IPS-18a (cell line): ENCODE measurements at regions not wholly inside any gene's neighbourhood (a gene's known extent, or its start where the extent isn't known, plus 50 kb on each side); places are given as distances from the start of the nearest gene placed in this dataset.

Source experiments
- H3K27ac ChIP-seq: one replicate; pipeline ENCODE4 v1.5.1; 2013; ENCODE audit warnings: low read length
- H3K27me3 ChIP-seq: one replicate; pipeline ENCODE4 v1.6.1; 2013; ENCODE audit warnings: mild to moderate bottlenecking, low read length; ENCODE audit not compliant: control insufficient read depth, insufficient read depth
- H3K36me3 ChIP-seq: one replicate; pipeline ENCODE4 v1.6.1; 2013; ENCODE audit warnings: low read depth, low read length; ENCODE audit not compliant: control insufficient read depth
- H3K4me1 ChIP-seq: one replicate; pipeline ENCODE4 v1.6.1; 2013; ENCODE audit warnings: low read depth, low read length; ENCODE audit not compliant: control insufficient read depth
- H3K4me3 ChIP-seq: one replicate; pipeline ENCODE4 v1.5.1; 2013; ENCODE audit warnings: low read length
- H3K9ac ChIP-seq: one replicate; pipeline ENCODE4 v1.6.1; 2013; ENCODE audit warnings: mild to moderate bottlenecking, low read length, moderate library complexity
- H3K9me3 ChIP-seq: one replicate; pipeline ENCODE4 v1.6.1; 2013; ENCODE audit warnings: low read depth, low read length; ENCODE audit not compliant: control insufficient read depth

DNA sequence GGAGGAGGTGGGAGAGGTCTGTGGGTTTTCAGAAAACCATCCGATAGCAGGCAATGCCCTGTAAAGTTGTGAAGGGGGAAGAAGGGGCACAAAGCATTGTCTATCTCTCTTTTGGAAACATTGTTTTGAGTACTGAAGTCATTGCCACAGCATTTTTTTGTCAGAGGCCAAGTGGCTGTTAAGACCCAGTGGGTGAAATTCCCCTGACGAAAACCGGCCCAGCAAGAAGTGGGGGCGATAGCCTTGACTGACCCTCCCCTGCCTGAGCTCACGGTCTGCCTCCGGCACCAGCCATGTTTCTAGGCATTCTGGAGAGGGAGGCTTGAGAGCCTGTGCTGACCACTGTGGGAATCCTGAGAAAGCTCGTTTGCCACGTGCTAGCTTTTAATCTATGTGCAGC is 144.7 kb downstream of the RPS24 start:
- no peak overlapping the region for H3K27ac ChIP-seq
- no peaks in the 10 kb centered on the region for H3K9me3 ChIP-seq
- H3K27me3 ChIP-seq = no peaks in the 10 kb centered on the region

DNA sequence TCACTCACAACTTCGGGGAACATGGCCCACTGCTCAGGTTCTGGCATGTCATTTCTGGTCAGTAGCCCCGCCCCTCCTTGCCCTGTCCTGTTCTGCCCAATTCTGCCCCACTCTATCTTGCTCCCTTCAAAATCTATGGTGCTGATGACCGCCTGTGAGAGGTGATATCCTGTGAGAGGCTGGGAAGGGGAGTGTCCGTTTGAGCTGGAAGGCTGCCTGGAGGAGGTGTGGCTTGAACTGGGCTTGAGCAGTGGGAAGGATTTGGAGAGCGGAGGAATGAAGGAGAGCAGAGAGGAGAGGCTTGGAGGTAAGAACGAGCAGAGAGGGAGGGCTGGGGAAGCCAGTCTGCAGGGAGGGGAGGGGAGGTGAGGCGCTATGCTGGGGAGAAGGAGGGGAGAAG is 145.3 kb downstream of the RPS24 start:
- Histone ChIP-seq H3K4me1 (peaks cover 11% of the 10 kb centered on the region), H3K9me3 (no peaks in the 10 kb centered on the region), H3K9ac (no peak overlapping the region), H3K36me3 (no peaks in the 10 kb centered on the region), H3K4me3 (no peak overlapping the region), H3K27me3 (no peaks in the 10 kb centered on the region), H3K27ac (no peak overlapping the region)

More for the DNA sequence above, 144.7 kb downstream of the RPS24 start:
- H3K36me3 ChIP-seq = no peaks in the 10 kb centered on the region
- no peak overlapping the region for H3K4me3 ChIP-seq
- peaks cover 11% of the 10 kb centered on the region for H3K4me1 ChIP-seq
- H3K9ac ChIP-seq = no peak overlapping the region

DNA sequence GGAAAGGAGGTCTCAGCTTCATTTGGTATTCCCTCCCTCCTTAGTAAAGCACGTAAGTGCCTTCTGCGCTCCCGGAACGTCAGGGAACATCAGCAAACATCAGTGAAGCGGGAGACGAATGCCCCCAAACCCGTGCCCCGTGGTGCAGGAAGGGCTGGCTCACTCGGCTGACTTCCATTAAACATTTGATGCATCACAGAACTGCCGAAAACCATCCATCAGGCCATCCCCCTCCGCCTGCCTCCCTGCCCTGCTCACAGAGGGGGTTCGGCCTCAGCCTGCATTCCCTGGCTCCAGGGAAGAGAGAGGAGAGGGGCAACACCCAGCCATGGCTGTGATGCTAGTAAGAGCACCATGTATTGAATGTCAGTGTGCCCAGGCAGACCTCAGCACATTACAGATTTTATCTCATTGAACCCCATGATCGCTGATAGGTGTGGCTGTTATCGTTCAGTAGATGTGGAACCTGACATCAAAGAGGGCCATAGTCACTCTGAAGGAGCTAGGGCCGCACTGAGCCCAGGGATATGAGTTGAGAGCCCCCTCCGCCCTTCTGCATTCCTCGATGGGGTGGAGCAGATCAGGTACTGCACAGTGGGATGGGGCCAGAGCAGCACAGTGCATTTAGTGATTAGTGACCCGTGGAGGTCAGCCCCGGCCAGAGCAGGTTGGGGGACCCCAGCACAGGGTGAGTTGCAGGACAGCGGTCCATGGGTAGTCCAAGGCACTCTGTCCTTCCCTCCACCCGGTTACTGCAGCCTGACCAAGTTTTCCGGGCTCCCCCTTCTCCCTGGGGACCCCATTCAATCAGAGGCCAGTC is 146.4 kb downstream of the RPS24 start:
- H3K4me3 ChIP-seq = no peak overlapping the region
- no peaks in the 10 kb centered on the region for H3K36me3 ChIP-seq
- H3K9ac ChIP-seq = no peak overlapping the region
- no peaks in the 10 kb centered on the region for H3K27me3 ChIP-seq
- no peak overlapping the region for H3K27ac ChIP-seq
- no peaks in the 10 kb centered on the region for H3K9me3 ChIP-seq
- H3K4me1 ChIP-seq = peaks cover 11% of the 10 kb centered on the region

DNA sequence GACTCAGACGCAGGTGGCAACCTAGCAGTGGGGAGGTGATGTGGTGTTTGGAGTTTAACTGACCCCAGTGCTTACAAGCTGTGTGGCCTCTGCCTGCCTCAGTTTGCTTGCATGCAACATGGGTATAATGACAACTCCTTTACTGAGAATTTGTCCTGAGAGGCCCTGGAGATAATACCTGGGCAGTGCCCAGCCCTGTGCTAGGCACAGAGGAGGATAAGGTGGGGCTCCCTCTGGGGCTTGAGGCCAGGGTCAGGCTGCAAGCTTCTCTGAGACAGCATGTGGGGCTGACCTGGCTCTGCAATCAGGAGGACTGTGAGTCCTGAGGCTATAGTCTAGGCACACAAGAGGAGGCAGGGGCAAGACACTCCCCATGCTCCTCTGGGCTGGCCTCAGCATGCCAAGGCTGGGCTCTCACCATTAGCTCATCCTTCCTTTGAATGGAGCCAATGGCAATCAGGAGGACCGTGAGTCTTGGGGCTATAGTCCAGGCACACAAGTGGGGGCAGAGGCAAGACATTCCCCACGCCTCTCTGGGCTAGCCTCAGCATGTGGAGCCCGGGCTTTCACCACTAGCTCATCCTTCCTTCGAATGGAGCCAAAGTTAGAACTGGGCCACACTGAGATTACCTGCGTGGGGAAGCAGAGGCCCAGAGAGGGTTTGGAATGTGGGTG is 147.9 kb downstream of the RPS24 start:
- H3K4me1 ChIP-seq = peaks cover 11% of the 10 kb centered on the region
- no peak overlapping the region for H3K4me3 ChIP-seq
- no peaks in the 10 kb centered on the region for H3K27me3 ChIP-seq
- H3K9ac ChIP-seq = no peak overlapping the region
- no peaks in the 10 kb centered on the region for H3K9me3 ChIP-seq
- H3K36me3 ChIP-seq = no peaks in the 10 kb centered on the region
- H3K27ac ChIP-seq = no peak overlapping the region

DNA sequence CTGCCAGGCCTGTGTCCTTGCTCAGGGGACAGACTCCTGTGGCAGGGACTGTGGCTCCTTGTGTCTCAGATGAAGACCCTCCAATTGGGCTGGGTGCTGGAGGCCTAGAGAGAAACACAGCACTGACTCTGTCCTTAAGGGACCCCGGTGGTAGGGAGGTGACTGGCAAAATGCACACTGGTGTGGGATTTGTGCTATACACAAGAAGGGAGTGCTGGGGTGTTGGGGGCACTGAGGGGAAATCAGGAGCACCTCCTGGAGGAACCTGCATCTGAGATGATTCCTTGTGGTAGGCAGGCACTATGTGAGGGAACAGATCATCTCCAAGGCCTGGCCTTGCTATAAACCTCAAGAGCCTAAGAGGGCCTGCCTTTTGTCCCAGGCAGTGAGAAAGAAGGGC is 149.2 kb downstream of the RPS24 start:
- no peaks in the 10 kb centered on the region for H3K9me3 ChIP-seq
- peaks cover 5% of the 10 kb centered on the region for H3K4me1 ChIP-seq
- H3K9ac ChIP-seq = no peak overlapping the region
- H3K27ac ChIP-seq = no peak overlapping the region
- H3K36me3 ChIP-seq = no peaks in the 10 kb centered on the region
- no peaks in the 10 kb centered on the region for H3K27me3 ChIP-seq
- no peak overlapping the region for H3K4me3 ChIP-seq

DNA sequence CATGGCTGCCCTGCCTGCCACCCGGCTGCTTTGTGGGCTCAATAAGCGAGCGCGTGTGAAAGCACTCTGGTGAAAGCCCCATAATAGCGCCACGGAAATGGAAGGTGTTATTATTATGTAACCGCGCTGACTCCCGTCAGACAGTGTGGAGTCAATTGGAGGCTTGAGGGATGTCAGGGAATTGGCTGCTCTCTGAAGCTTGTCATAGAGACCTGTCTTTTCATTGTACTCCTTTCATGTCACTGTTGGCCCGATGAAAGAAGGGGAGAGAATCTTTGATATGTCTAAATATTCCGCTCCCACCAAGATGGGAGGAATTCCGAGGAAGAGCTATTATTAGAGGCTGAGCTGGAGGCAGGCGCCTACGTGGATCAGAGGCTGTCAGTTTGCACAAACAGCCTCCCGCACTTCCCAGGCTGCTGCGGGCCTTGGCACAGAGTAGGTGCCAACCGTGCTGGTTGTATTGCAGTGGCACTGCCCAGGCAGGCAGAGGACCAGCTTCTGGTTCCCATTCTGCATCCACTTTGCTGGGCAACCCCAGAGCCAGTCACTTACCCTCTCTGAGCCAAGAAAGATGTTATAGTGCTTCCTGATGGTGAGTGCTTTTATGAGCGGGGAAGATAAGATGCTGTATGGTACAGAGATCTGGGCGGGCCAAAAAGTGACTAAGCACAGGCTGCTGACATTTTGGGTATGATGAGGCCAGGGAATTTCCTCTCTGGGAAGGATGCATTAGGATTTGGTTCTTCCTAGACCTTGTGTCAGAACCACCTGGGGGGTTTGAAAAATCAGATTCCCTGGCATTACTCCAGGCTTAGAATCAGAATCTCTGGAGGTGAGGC is 151.4 kb downstream of the RPS24 start:
- Histone ChIP-seq H3K9me3 (no peaks in the 10 kb centered on the region), H3K4me1 (no peaks in the 10 kb centered on the region), H3K27ac (no peak overlapping the region), H3K36me3 (no peaks in the 10 kb centered on the region), H3K4me3 (no peak overlapping the region), H3K9ac (no peak overlapping the region), H3K27me3 (no peaks in the 10 kb centered on the region)

DNA sequence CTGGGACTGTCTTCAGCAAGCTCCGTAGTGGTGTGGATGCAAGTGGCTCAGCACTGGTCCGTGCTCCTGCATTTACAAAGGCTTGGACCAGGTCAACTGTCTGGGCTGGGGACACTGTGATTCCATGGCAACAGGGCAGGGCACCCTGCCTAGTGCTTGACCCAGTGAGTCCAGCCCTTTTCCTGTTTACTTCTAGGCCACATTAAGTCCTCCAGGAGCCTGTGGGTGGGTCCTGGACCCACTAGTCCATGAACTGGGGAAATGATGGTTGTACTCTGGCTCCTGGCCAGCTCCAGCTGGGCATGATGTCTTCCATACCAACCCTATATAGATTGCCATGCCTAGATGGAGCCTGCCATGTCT is 152.0 kb downstream of the RPS24 start:
- no peak overlapping the region for H3K27ac ChIP-seq
- H3K4me3 ChIP-seq = no peak overlapping the region
- no peak overlapping the region for H3K9ac ChIP-seq
- H3K27me3 ChIP-seq = no peaks in the 10 kb centered on the region
- H3K9me3 ChIP-seq = no peaks in the 10 kb centered on the region
- no peaks in the 10 kb centered on the region for H3K4me1 ChIP-seq
- H3K36me3 ChIP-seq = no peaks in the 10 kb centered on the region

DNA sequence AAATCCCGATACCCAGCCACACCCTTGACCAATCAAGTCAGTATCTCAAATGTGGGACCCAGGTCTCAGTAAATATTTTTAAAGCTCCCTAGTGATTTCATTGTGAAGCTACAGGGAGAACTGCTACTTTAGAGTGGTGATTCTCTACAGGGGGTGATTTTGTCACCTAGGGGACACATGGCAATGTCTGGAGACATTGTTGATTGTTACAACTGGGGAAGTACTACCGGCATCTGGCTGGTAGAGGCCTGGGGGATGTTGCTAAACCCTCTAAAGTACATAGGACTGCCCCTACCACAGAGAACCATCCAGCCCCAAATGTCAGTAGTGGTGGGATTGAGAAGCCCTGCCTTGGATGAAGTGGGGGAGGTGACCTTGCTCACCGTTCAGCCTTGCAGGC is 152.9 kb downstream of the RPS24 start:
- Histone ChIP-seq H3K4me1 (no peaks in the 10 kb centered on the region), H3K27ac (no peak overlapping the region), H3K36me3 (no peaks in the 10 kb centered on the region), H3K27me3 (no peaks in the 10 kb centered on the region), H3K9me3 (no peaks in the 10 kb centered on the region), H3K9ac (no peak overlapping the region), H3K4me3 (no peak overlapping the region)

- H3K27ac ChIP-seq = no peak overlapping the region
- no peaks in the 10 kb centered on the region for H3K9me3 ChIP-seq
- no peaks in the 10 kb centered on the region for H3K27me3 ChIP-seq
- no peak overlapping the region for H3K4me3 ChIP-seq
- H3K9ac ChIP-seq = no peak overlapping the region
- H3K36me3 ChIP-seq = no peaks in the 10 kb centered on the region
- H3K4me1 ChIP-seq = no peaks in the 10 kb centered on the region
Measured at GRCh38 chr10:78187371-78187770, 153.7 kb downstream of the RPS24 start.

DNA sequence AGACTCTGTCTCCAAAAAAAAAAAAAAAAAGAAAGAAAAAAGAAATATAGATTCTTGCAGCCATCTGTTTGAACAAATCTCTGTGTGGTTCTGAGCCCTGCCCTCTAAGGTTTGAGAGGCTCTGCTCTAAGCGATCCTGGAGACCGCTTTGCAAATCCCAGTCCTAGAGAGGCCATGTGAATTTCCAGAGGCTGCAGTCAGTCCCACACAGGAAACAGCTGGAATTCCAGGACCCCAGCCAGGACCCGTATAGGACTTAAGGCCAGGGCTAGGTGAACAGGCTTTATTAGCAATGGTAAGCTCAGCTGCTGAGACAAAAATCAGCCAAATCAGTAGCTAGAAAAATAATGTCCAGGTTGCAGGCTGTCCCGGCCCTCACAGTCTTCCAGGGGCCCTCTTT is 154.8 kb downstream of the RPS24 start:
- H3K36me3 ChIP-seq = no peaks in the 10 kb centered on the region
- no peaks in the 10 kb centered on the region for H3K27me3 ChIP-seq
- H3K4me1 ChIP-seq = no peaks in the 10 kb centered on the region
- H3K4me3 ChIP-seq = no peak overlapping the region
- no peak overlapping the region for H3K9ac ChIP-seq
- H3K27ac ChIP-seq = no peak overlapping the region
- no peaks in the 10 kb centered on the region for H3K9me3 ChIP-seq

- Histone ChIP-seq H3K27me3 (no peaks in the 10 kb centered on the region), H3K9me3 (no peaks in the 10 kb centered on the region), H3K9ac (no peak overlapping the region)
Measured at GRCh38 chr10:78190051-78190825, 156.6 kb downstream of the RPS24 start.

More at GRCh38 chr10:78190051-78190825, 156.6 kb downstream of the RPS24 start:
- H3K4me1 ChIP-seq = no peaks in the 10 kb centered on the region
- H3K36me3 ChIP-seq = no peaks in the 10 kb centered on the region
- no peak overlapping the region for H3K27ac ChIP-seq
- H3K4me3 ChIP-seq = no peak overlapping the region
